GM12878 (cell line): ENCODE measurements at regions not wholly inside any gene's neighbourhood (a gene's known extent, or its start where the extent isn't known, plus 50 kb on each side); places are given as distances from the start of the nearest gene placed in this dataset.
"Not testable (repeated sequence)": the region's sequence is repeated elsewhere in the genome, so short reads cannot be mapped to it uniquely, and the experiment has no call there.

Source experiments
- ATAC-seq: fragments of 200-7000 bp; cut with Tn5 transposase; 3 replicates; pipeline ENCODE4 v1.9.1; 2020; ENCODE audit warnings: mild to moderate bottlenecking, moderate library complexity
- BruUV-seq: library from RNA; stranded (reverse); fragments of 400-500 nt; replicated peaks from 2 replicates; lab custom pipeline; 2021; lab: Mats Ljungman, UMichigan
- CTCF ChIA-PET: fragments of 300-600 bp; sonication (Branson Sonifier 250); formaldehyde crosslinking; extraction: SDS; loops from one replicate; lab custom pipeline; 2021; ENCODE audit warnings: inconsistent platforms; lab: Yijun Ruan, JAX
- POLR2A ChIA-PET: fragments of 350-600 bp; formaldehyde crosslinking; extraction: SDS; loops from one replicate; lab custom pipeline; 2021; ENCODE audit warnings: inconsistent platforms; lab: Charles Lee
- RAD21 ChIA-PET: fragments of 300-600 bp; sonication (Branson Sonifier 250); formaldehyde crosslinking; loops from one replicate; lab custom pipeline; 2023; ENCODE audit warnings: antibody characterized with exemption; ENCODE audit not compliant: unreplicated experiment; lab: Charles Lee
- SMC1A ChIA-PET: fragments of 300-600 bp; sonication (Branson Sonifier 250); formaldehyde crosslinking; loops from one replicate; lab custom pipeline; 2023; ENCODE audit not compliant: unreplicated experiment, uncharacterized antibody; lab: Charles Lee
- DNase-seq: peaks from one replicate; pipeline ENCODE4 v3.0.0-alpha.2; 2011; ENCODE audit warnings: low read depth, low spot score
- FAIRE-seq: peaks from 3 replicates; lab custom pipeline; 2011; peaks lifted over from hg19 to GRCh38; lab: Jason Lieb, UNC
- H2AFZ ChIP-seq: 2 replicates; pipeline ENCODE4 v1.6.0; 2011; ENCODE audit warnings: low read depth, low read length, control low read depth; ENCODE audit not compliant: control insufficient read depth
- H3K27ac ChIP-seq: 2 replicates; pipeline ENCODE4 v1.5.1; 2011; ENCODE audit warnings: control low read depth; ENCODE audit not compliant: control insufficient read depth, insufficient read depth
- H3K27me3 ChIP-seq, 2 experiments: replicated peaks in 1 of 2; 2 replicates each; pipeline versions ENCODE4 v1.6.0 to v1.6.1; 2011; ENCODE audit warnings: low read length in 1 of 2; ENCODE audit not compliant: control insufficient read depth in 2 of 2, insufficient read depth in 2 of 2
- H3K36me3 ChIP-seq, 2 experiments: 2 replicates each; pipeline ENCODE4 v1.5.1; 2011; ENCODE audit warnings: low read length in 1 of 2; ENCODE audit not compliant: control insufficient read depth in 2 of 2, insufficient read depth in 2 of 2
- H3K4me1 ChIP-seq: 2 replicates; pipeline ENCODE4 v1.6.1; 2011; ENCODE audit warnings: mild to moderate bottlenecking, low read length, moderate library complexity, mixed read lengths; ENCODE audit not compliant: control insufficient read depth, insufficient read depth
- H3K4me2 ChIP-seq: 2 replicates; pipeline ENCODE4 v1.6.0; 2011; ENCODE audit warnings: control low read depth; ENCODE audit not compliant: control insufficient read depth, insufficient read depth
- H3K4me3 ChIP-seq: fragments of 200-600 bp; sonication (generic); 2 replicates; pipeline ENCODE4 v1.5.1; 2016
- H3K79me2 ChIP-seq: 2 replicates; pipeline ENCODE4 v1.6.0; 2011; ENCODE audit warnings: low read length; ENCODE audit not compliant: control insufficient read depth, insufficient read depth
- H3K9ac ChIP-seq: 2 replicates; pipeline ENCODE4 v1.8.0; 2011; ENCODE audit warnings: low read length, control low read depth, mixed read lengths; ENCODE audit not compliant: control insufficient read depth, insufficient read depth
- H3K9me3 ChIP-seq: replicated peaks from 3 replicates; pipeline ENCODE4 v1.5.1; 2011; ENCODE audit warnings: mild to moderate bottlenecking, low read length; ENCODE audit not compliant: control insufficient read depth, insufficient read depth
- H4K20me1 ChIP-seq: 2 replicates; pipeline ENCODE4 v1.6.0; 2011; ENCODE audit not compliant: control insufficient read depth, insufficient read depth
- ATF3 ChIP-seq: IDR thresholded peaks from 2 replicates; pipeline ENCODE4 v1.6.1; 2011; ENCODE audit warnings: low read depth, mild to moderate bottlenecking, low read length, moderate library complexity, borderline replicate concordance; ENCODE audit errors: extremely low read depth
- CEBPB ChIP-seq, 2 experiments: fragments of 150-350 bp in 1 of 2; IDR thresholded peaks; 2 replicates each; pipeline ENCODE4 v1.6.1; 2012 to 2014; ENCODE audit warnings: low read depth in 2 of 2, low read length in 2 of 2, borderline replicate concordance in 1 of 2, inconsistent platforms in 1 of 2
- KAT2A ChIP-seq: conservative IDR thresholded peaks from 2 replicates; pipeline ENCODE4 v1.6.1; 2011; ENCODE audit warnings: low read depth, low read length; ENCODE audit not compliant: control insufficient read depth
- MYB ChIP-seq: fragments of 150-350 bp; IDR thresholded peaks from 2 replicates; pipeline ENCODE4 v1.6.1; 2014; ENCODE audit warnings: mild to moderate bottlenecking, low read depth, low read length, borderline replicate concordance
- NFYA ChIP-seq: IDR thresholded peaks from 2 replicates; pipeline ENCODE4 v1.6.1; 2011; ENCODE audit warnings: low read depth, mild to moderate bottlenecking, low read length, improper control_type of control experiment, borderline replicate concordance
- SUPT20H ChIP-seq: IDR thresholded peaks from 2 replicates; pipeline ENCODE4 v1.6.1; 2011; ENCODE audit warnings: low read depth, mild to moderate bottlenecking, low read length, moderate library complexity, borderline replicate concordance; ENCODE audit not compliant: control insufficient read depth
- ZBTB11 ChIP-seq: fragments of 450-650 bp; formaldehyde crosslinking; IDR thresholded peaks from 2 replicates; pipeline ENCODE4 v1.5.0; 2022; ENCODE audit warnings: mild to moderate bottlenecking, missing genetic modification characterization
- WGBS: methylation state at CpG from one replicate; pipeline ENCODE4 v1.1.6; 2016; ENCODE audit warnings: low lambda C conversion rate; ENCODE audit not compliant: insufficient replicate concordance, insufficient coverage; ENCODE audit errors: missing lambda C conversion rate; 5-methylcytosine and 5-hydroxymethylcytosine counted together
- in situ Hi-C: fragments of 300-500 bp; cut with MboI; formaldehyde crosslinking; loops from 9 replicates; pipeline ENCODE4 v1.14.3; 2018; ENCODE audit warnings: mixed read lengths
- intact Hi-C: fragments of 100-400 bp; cut with micrococcal nuclease; formaldehyde crosslinking; loops from one replicate; pipeline ENCODE4 v1.14.2; 2022; ENCODE audit not compliant: unreplicated experiment
- TF ChIP-seq, protein P1 (sequence below): fragments of 450-650 bp; IDR thresholded peaks from 2 replicates; pipeline ENCODE4 v1.6.1; 2016; ENCODE audit warnings: mild to moderate bottlenecking

DNA sequence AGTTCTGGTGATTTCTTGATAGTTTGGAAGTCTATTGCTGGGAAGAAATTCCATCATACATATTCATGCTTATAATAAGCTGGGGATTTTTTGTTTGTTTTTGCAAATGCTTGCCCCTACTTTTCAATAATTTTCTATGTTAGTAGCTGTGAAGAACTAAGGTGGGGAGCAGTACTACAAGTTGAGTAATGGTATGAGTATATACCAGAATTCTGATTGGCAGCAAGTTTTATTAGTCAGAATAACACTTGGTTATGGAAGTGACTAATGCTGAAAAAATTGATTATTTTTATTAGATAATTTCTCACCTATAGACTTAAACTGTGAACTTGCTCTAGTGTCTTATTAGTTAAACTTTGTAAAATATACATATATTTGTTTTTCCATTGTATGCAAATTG lies 462.8 kb upstream of the EPHA6 start:
- FAIRE-seq, H3K27ac ChIP-seq, POLR2A ChIA-PET: not testable (repeated sequence)

GRCh38 chr3:96354106-96354505 lies 460.3 kb upstream of the EPHA6 start:
- ChIA-PET SMC1A (no interaction called here), RAD21 (no interaction called here), CTCF (no interaction called here), POLR2A (no interaction called here)
- H3K9me3 ChIP-seq, result no peaks in the 10 kb centered on the region
- H3K36me3 ChIP-seq, result no peaks in the 10 kb centered on the region
- H4K20me1 ChIP-seq, result no peaks in the 10 kb centered on the region
- DNase-seq (no peak), ATAC-seq (no peak), FAIRE-seq (no peak)
- in situ Hi-C loops, result no loop called here
- BruUV-seq, result no TSS peak
- no peaks in the 10 kb centered on the region for H3K79me2 ChIP-seq
- H3K4me1 ChIP-seq, result no peaks in the 10 kb centered on the region
- intact Hi-C loops, result no loop called here
- no peak overlapping the region for H3K9ac ChIP-seq
- no peaks in the 10 kb centered on the region for H3K27me3 ChIP-seq
- no peak overlapping the region for H3K4me2 ChIP-seq
- no peak overlapping the region for H3K4me3 ChIP-seq
- no peak overlapping the region for H3K27ac ChIP-seq
- H2AFZ ChIP-seq, result no peak overlapping the region
- TF ChIP-seq, protein P1, sequence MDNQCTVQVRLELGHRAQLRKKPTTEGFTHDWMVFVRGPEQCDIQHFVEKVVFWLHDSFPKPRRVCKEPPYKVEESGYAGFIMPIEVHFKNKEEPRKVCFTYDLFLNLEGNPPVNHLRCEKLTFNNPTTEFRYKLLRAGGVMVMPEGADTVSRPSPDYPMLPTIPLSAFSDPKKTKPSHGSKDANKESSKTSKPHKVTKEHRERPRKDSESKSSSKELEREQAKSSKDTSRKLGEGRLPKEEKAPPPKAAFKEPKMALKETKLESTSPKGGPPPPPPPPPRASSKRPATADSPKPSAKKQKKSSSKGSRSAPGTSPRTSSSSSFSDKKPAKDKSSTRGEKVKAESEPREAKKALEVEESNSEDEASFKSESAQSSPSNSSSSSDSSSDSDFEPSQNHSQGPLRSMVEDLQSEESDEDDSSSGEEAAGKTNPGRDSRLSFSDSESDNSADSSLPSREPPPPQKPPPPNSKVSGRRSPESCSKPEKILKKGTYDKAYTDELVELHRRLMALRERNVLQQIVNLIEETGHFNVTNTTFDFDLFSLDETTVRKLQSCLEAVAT, result no peak
- TF ChIP-seq SUPT20H, result no peak
- TF ChIP-seq MYB, result no peak
- no peak for TF ChIP-seq CEBPB (IDR thresholded peaks at IDR 0.05; ENCODE audit: borderline replicate concordance in 1 of 2, low read depth in 2 of 2, low read length in 2 of 2)
- TF ChIP-seq ZBTB11 (CRISPR knock-in tag), result no peak
- no peak for TF ChIP-seq ATF3
- TF ChIP-seq NFYA, result no peak
- no peak for TF ChIP-seq KAT2A
- WGBS, result 12% methylated on average over 2 of the region's 2 CpGs

More for the DNA sequence above, 462.8 kb upstream of the EPHA6 start:
- H3K9ac ChIP-seq, DNase-seq, H3K36me3 ChIP-seq, SMC1A ChIA-PET, H3K27me3 ChIP-seq, in situ Hi-C loops, H3K4me3 ChIP-seq, H2AFZ ChIP-seq, intact Hi-C loops, CTCF ChIA-PET, H3K4me1 ChIP-seq, BruUV-seq, H3K79me2 ChIP-seq, H3K9me3 ChIP-seq, H4K20me1 ChIP-seq, H3K4me2 ChIP-seq, ATAC-seq, RAD21 ChIA-PET: not testable (repeated sequence)
